Type B pancreatic cell (in vitro differentiated cells): ENCODE measurements at regions not wholly inside any gene's neighbourhood (a gene's known extent, or its start where the extent isn't known, plus 50 kb on each side); places are given as distances from the start of the nearest gene placed in this dataset.

Source experiments
- DNase-seq: peaks from one replicate; pipeline ENCODE4 v3.0.0; 2021; ENCODE audit warnings: mixed read lengths; ENCODE audit not compliant: unreplicated experiment; ENCODE audit errors: extremely low spot score
- H3K27ac Mint-ChIP-seq: 2 replicates; pipeline ENCODE4 v1.8.0; 2021; ENCODE audit warnings: mild to moderate bottlenecking, mixed read lengths
- H3K27me3 Mint-ChIP-seq: 2 replicates; pipeline ENCODE4 v1.8.0; 2021; ENCODE audit warnings: mixed read lengths
- H3K36me3 Mint-ChIP-seq: 2 replicates; pipeline ENCODE4 v1.8.0; 2021; ENCODE audit warnings: mixed read lengths
- H3K4me1 Mint-ChIP-seq: one replicate; pipeline ENCODE4 v1.8.0; 2021; ENCODE audit warnings: mixed read lengths; ENCODE audit not compliant: unreplicated experiment
- H3K4me3 Mint-ChIP-seq: 2 replicates; pipeline ENCODE4 v1.8.0; 2021; ENCODE audit warnings: mild to moderate bottlenecking, mixed read lengths
- H3K9me3 Mint-ChIP-seq: 2 replicates; pipeline ENCODE4 v1.8.0; 2021; ENCODE audit warnings: mixed read lengths
- CTCF ChIP-seq: fragments of 200-600 bp; sonication (generic); conservative IDR thresholded peaks from 2 replicates; pipeline ENCODE4 v1.5.0; 2021; ENCODE audit warnings: antibody characterized with exemption, mild to moderate bottlenecking

DNA sequence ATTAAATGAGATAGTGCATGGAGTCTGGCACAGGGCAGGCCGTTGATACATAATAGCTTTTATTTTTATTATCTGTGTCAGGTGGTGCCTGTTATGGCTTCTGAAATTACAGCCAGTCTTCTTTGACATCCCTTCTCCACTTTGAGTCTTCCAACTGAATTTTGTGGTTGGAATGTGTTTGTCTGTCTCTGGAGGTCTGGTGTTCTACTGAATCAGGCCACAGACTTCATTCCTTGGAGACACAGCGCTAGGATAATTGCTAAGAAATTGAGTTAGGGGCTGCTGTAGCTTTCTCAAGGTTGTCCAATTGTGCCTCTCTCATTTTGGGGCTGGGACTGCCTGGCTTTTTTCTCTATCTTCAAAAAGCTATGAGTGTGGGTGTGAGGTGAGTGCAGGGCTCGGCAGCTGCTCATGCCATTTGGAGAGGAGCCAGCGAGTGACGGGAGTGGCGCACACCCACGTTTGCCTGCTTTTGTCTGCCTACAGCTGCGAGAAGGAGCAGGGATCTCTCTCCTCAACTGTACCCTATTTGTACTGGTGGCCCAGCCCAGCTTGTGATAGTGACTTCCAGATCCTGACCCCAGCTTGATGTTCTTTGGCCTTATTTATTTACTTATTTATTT is 49.8 kb upstream of the SYN2 start:
- Mint-ChIP-seq H3K27ac (no peak overlapping the region), H3K36me3 (no peaks in the 10 kb centered on the region), H3K4me3 (no peak overlapping the region), H3K9me3 (no peaks in the 10 kb centered on the region), H3K4me1 (peaks cover 4% of the 10 kb centered on the region), H3K27me3 (peaks cover 10% of the 10 kb centered on the region)
- DNase-seq, result no peak
- TF ChIP-seq CTCF, result no peak
